ENCODE measurements at regions not wholly inside any gene's neighbourhood (a gene's known extent, or its start where the extent isn't known, plus 50 kb on each side); places are given as distances from the start of the nearest gene placed in this dataset.

DNA sequence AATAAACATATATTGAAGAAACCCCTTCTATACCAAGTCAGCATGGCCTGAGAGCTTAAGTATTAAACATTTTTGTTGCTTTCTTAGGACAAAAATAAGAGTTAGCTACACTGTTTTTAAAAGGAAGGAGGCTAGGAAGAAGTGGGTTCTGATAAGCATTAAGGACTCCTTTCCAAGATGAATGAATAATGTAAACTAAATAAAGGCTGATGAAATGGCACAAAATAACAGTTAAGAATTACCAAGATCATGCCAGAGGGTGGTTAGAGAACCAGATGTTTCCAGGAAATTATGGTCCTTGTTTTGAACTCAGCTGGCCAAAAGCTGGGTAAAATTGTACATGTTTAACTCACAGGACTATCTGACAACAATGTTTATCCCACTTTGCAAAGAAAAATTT lies 114.1 kb upstream of the ETS2 start:
- TF ChIP-seq EZH2 (IDR thresholded peaks at IDR 0.05), result no peak
- TF ChIP-seq CTCF (IDR thresholded peaks at IDR 0.05), result no peak
- no peak for TF ChIP-seq EZH2phosphoT487 (IDR thresholded peaks at IDR 0.05)
